HG02970 (cell line): ENCODE measurements at regions not wholly inside any gene's neighbourhood (a gene's known extent, or its start where the extent isn't known, plus 50 kb on each side); places are given as distances from the start of the nearest gene placed in this dataset.
"Not testable (repeated sequence)": the region's sequence is repeated elsewhere in the genome, so short reads cannot be mapped to it uniquely, and the experiment has no call there.

Source experiments
- ATAC-seq: cut with Tn5 transposase; IDR thresholded peaks from one replicate; pipeline ENCODE4 v1.9.1; 2021; ENCODE audit warnings: mild to moderate bottlenecking, moderate library complexity, moderate number of reproducible peaks; ENCODE audit not compliant: unreplicated experiment, low FRiP score

- no peak for ATAC-seq
Measured at GRCh38 chr18:76307293-76307690, 187.8 kb downstream of the ZNF516 start.

DNA sequence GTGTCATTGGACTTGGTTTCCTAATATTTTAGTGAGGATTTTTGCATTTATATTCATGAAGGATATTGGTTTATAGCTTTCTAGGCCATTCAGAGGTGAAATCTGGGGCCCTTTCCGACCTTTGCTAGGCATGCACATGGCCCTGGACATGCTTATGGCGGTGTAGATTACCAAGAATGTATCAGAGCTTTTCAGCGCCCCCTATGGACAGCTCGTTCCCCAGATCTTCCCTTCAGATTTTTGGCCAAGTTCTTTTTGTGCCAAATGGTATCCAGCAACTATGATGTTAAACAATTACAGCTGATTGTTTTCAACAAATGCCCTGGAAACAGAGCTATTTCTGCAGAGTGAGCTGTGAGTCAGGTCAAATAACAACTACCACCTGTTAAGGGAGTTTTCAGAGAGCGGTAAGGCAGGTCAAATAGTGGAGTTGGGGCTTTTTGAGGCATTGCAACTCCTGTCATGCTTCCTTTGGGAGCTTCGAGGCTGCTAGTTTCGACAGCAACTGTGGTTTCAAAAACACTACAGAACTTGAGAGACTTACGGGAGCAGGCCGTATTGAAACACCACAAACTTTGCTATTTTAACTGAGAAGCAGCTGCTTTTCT lies 188.3 kb downstream of the ZNF516 start:
- ATAC-seq, result no peak

GRCh38 chr18:76285866-76286265 lies 209.2 kb downstream of the ZNF516 start:
- no peak for ATAC-seq

GRCh38 chr18:76281565-76281964 lies 213.5 kb downstream of the ZNF516 start:
- ATAC-seq, result no peak

DNA sequence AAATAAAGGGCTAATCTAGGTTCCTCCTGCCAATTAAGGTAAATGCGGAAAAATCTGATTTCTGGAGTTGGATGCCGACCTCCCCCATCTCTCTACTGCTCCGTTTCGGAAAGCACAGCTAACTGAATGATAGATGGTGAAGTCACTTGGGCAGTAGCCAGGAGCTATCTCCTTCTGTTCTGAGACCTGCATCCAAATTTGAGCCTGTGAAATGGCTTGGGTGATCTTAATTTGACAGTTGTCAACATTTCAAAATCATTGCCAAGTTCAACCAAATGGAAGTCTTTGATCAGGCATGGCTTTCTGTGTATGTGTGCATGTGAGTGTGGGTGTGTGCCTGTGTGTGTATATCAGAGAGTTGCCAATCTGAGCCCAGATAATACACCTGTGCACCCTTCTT lies 217.2 kb downstream of the ZNF516 start:
- ATAC-seq, result no peak

- ATAC-seq, result no peak
Measured at GRCh38 chr18:76275727-76276313, 219.2 kb downstream of the ZNF516 start.

- no peak for ATAC-seq
Measured at GRCh38 chr18:76274468-76275289, 220.4 kb downstream of the ZNF516 start.

- no peak for ATAC-seq
Measured at GRCh38 chr18:76273956-76274355, 221.1 kb downstream of the ZNF516 start.

GRCh38 chr18:76273036-76273545 lies 222.0 kb downstream of the ZNF516 start:
- ATAC-seq, result no peak

DNA sequence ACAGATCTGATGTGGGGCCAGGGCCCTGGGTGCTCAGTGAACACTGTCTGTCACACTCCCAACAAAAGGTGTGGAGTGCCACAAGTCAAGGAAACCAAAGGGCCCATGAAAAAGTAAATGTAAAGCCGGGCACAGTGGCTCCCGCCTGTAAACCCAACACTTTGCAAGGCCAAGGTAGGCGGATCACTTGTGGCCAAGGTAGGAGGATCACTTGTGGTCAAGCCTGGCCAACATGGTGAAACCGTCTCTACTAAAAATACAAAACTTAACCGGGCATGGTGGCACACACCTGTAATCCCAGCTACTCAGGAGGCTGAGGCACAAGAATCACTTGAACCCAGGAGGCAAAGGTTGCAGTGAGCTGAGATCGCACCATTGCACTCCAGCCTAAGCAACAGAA lies 227.6 kb downstream of the ZNF516 start:
- ATAC-seq, result not testable (repeated sequence)

DNA sequence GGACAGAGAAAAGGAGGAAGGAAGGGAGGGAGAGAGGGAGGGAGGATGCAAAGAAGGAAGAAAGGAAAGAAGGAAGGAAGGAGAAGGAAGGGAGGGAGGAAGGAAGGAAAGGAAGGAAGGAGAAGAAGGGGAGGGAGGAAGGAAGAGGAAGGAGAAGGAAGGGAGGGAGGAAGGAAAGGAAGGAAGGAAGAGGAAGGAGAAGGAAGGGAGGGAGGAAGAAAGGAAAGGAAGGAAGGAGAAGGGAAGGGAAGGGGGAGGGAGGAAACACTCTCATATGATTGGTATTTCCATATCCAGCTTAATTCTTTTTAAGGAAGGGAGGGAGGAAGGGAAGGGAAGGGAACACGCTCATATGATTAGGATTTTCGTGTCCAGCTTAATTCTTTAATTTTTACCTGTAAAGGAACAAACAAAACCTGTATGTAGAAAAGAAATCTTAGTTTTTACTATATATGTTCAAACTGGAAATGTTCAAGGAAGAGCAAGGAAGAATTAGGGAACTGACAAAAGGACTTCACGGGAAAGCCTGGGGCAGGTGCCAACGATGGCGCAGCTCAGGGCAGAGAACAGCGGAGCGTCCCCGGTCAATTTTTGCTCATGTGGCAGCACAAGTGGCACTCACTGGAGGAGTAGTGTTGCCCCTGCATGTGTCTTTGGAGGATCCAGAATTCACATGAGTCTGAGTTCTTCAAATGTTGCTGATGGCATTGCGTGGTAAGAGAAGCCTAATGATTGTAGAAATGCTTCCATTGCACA lies 228.6 kb downstream of the ZNF516 start:
- ATAC-seq, result no peak

DNA sequence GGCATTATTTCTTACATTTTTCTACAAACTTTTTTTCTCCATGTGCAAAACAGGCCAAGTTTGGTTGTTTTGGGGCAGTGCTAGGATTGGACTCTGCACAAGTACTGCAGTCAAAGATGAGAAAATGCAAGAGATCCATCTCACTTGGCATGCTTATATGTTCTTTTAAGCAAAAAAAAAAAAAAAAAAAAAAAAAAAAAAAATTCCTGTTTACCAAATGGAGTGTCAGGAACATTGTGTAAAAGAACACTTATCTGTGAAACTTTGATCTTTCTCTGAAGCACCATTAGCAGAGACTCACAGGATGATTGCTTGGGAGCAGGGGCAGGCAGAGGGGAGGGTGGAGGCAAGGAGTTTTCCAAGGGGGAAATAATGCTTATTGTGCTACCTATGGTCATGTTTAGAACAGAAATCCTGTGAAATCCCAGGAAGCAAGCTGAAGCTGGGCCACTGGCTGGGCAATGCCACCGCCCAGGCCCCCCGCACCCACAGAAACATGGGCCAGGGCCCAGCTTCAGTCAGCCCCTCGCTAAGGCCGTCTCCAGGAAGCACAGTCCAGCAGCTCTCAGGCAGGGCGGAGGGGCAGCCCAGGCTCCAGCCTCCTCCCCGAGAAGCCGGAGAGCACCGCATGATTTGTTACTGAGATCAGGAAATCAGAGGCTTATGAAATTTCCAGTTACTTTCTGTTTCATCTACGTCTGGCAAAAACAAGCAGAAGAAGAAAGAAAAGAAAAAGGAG lies 229.4 kb downstream of the ZNF516 start:
- no peak for ATAC-seq

- ATAC-seq, result no peak
Measured at GRCh38 chr18:76264876-76265250, 230.2 kb downstream of the ZNF516 start.

GRCh38 chr18:76264198-76264875 lies 230.7 kb downstream of the ZNF516 start:
- ATAC-seq, result no peak

DNA sequence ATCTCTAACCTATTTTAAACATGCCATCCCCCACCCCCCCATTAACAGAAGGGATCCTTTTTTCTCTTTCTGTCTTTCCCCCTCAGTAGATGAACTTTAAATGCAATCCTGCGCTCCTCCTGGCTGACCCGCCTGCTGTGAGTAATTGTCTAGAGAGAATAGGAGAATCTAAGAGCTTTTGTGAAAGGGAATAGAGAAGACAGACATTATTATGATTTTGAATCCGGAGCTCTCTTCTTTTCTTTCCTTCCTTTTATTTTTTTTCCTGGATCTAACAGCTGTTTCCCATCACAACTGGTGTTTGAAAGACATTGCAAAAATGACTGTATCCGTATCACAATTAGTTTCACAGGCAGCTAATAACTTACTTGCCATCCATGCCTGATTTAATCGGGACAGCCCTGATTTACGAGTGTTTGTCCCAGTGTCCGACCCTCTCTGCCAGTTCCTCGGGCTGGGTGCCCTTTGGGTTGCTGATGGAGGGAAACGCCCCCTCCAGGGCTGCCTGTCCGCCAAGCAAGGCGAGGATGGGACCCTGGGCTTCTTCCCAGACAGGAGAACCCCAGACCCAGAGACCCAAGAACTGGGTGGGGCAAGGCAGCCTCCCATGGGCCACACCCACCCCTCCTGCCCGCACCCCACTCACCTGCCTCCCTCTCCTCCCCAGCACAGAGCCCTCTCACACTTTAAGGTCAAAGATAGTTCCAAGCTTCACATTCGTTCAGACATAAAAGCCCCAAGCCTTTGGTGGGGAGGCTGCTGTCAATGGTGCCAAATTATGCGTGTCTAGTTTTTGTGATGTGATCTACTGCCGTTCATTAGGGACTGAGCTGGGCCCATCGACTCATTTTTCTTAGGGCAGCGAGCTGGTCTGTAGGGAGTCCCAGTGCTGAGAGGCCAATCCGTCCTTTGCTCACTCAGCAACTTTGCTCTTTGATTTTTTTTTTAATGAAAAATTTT lies 231.7 kb downstream of the ZNF516 start:
- no peak for ATAC-seq

DNA sequence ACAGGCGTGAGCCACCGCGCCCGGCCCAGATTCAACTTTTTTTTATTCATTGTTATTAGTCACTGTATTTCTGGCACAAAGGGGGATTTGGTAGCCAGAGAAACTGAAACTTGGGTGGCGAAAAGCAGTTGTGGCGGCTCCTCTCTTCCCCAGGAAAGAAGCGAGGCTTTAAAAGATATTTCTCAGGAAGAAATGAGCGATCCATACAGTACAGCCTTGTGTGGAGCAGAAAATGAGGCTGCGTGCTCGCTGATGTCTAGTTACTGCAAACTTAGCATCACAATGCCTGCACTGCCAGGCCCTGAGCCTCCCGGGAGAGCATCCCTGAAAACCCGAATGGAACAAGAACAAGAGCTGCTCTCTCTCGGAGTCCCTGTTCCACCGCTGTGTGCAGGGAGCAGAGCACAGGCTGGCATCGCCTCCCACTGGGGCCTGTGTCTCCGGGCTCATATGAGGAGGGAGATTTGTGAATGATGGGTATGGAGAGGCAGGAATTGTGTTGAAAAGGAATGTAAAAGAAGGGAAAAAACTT lies 234.0 kb downstream of the ZNF516 start:
- no peak for ATAC-seq

GRCh38 chr18:76259711-76260110 lies 235.3 kb downstream of the ZNF516 start:
- no peak for ATAC-seq

DNA sequence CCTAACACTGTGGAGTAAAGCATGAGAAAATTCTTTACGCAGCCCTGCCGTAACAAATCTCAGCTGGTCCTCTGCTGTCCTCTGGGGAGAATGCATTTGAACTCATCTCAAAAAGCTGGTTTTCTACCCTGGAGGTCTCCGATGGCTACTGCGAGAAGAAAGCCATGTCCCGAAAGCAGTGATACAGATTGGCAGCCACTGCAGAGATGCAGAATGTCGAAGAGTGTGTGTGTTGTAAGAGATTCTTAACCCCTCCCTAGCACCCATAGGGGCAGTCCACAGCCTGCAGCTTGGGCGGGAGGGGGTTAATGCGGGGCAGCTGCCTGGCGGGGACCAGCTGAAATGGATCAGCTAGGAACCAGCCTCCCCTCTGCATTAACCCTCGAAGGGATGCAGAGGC lies 235.9 kb downstream of the ZNF516 start:
- no peak for ATAC-seq
